Keratinocyte (primary cell): ENCODE measurements at regions not wholly inside any gene's neighbourhood (a gene's known extent, or its start where the extent isn't known, plus 50 kb on each side); places are given as distances from the start of the nearest gene placed in this dataset.
A peak's percentile ranks its signal among the peaks of the same experiment; 100 is the strongest.
"Not testable (repeated sequence)": the region's sequence is repeated elsewhere in the genome, so short reads cannot be mapped to it uniquely, and the experiment has no call there.

ENCODE experiments used
- DNase-seq: peaks from one replicate; pipeline ENCODE4 v3.0.0-alpha.2; 2011; ENCODE audit warnings: low read depth, missing footprints, low spot score
- FAIRE-seq: peaks from 2 replicates; lab custom pipeline; 2011; peaks lifted over from hg19 to GRCh38; lab: Jason Lieb, UNC
- H2AFZ ChIP-seq: 2 replicates; pipeline ENCODE4 v1.6.0; 2012; ENCODE audit warnings: low read length, control low read depth, inconsistent platforms; ENCODE audit not compliant: control insufficient read depth
- H3K27ac ChIP-seq: 2 replicates; pipeline ENCODE4 v1.5.1; 2011; ENCODE audit warnings: low read length; ENCODE audit not compliant: control insufficient read depth, insufficient read depth
- H3K27me3 ChIP-seq: 3 replicates; pipeline ENCODE4 v1.6.0; 2011; ENCODE audit warnings: low read length; ENCODE audit not compliant: control insufficient read depth, insufficient read depth; ENCODE audit errors: extremely low read depth
- H3K36me3 ChIP-seq, 2 experiments: 2 replicates in 1 of 2; 3 replicates in 1 of 2; pipeline ENCODE4 v1.5.1; 2011; ENCODE audit warnings: low read length in 2 of 2, mild to moderate bottlenecking in 1 of 2; ENCODE audit not compliant: control insufficient read depth in 2 of 2, insufficient read depth in 2 of 2; ENCODE audit errors: extremely low read depth in 1 of 2
- H3K4me1 ChIP-seq: 3 replicates; pipeline ENCODE4 v1.5.1; 2011; ENCODE audit warnings: low read length; ENCODE audit not compliant: control insufficient read depth, insufficient read depth; ENCODE audit errors: extremely low read depth
- H3K4me2 ChIP-seq: 3 replicates; pipeline ENCODE4 v1.6.0; 2011; ENCODE audit warnings: low read depth, low read length; ENCODE audit not compliant: control insufficient read depth, insufficient read depth; ENCODE audit errors: extremely low read depth
- H3K4me3 ChIP-seq, 3 experiments: fragments of 200-600 bp in 1 of 3; sonication (generic) in 1 of 3; 2 replicates in 2 of 3; 3 replicates in 1 of 3; pipeline ENCODE4 v1.5.1; 2011 to 2016; ENCODE audit warnings: low read length in 3 of 3, mild to moderate bottlenecking in 3 of 3, control low read depth in 2 of 3, inconsistent platforms in 1 of 3, low read depth in 1 of 3, mixed read lengths in 1 of 3, mixed run types in 1 of 3, moderate library complexity in 1 of 3; ENCODE audit not compliant: control insufficient read depth in 2 of 3, insufficient read depth in 2 of 3; ENCODE audit errors: extremely low read depth in 1 of 3
- H3K79me2 ChIP-seq: 2 replicates; pipeline ENCODE4 v1.6.0; 2012; ENCODE audit warnings: low read length; ENCODE audit not compliant: control insufficient read depth, insufficient read depth
- H3K9ac ChIP-seq: 3 replicates; pipeline ENCODE4 v1.6.0; 2011; ENCODE audit warnings: low read length; ENCODE audit not compliant: control insufficient read depth, insufficient read depth; ENCODE audit errors: extremely low read depth
- H3K9me1 ChIP-seq: 3 replicates; pipeline ENCODE4 v1.6.0; 2011; ENCODE audit warnings: low read length; ENCODE audit not compliant: control insufficient read depth, insufficient read depth; ENCODE audit errors: extremely low read depth
- H3K9me3 ChIP-seq: 2 replicates; pipeline ENCODE4 v1.5.1; 2012; ENCODE audit warnings: low read depth, low read length; ENCODE audit not compliant: control insufficient read depth
- H4K20me1 ChIP-seq: 3 replicates; pipeline ENCODE4 v1.6.0; 2011; ENCODE audit warnings: low read length; ENCODE audit not compliant: control insufficient read depth, insufficient read depth; ENCODE audit errors: extremely low read depth
- CTCF ChIP-seq, 3 experiments: IDR thresholded peaks in 1 of 3; conservative IDR thresholded peaks in 1 of 3; optimal IDR thresholded peaks in 1 of 3; 2 replicates in 2 of 3; 3 replicates in 1 of 3; pipeline versions ENCODE3 to v1.5.1; 2011; ENCODE audit warnings: low read length in 3 of 3, mild to moderate bottlenecking in 3 of 3, moderate library complexity in 2 of 3, control low read depth in 1 of 3, inconsistent platforms in 1 of 3; ENCODE audit not compliant: insufficient read depth in 2 of 3; ENCODE audit errors: extremely low read depth in 1 of 3
- EZH2 ChIP-seq: IDR thresholded peaks from one replicate; pipeline ENCODE4 v1.6.1; 2012; ENCODE audit warnings: inconsistent platforms, mild to moderate bottlenecking, low read length, moderate library complexity
- dilution Hi-C: fragments of 300-500 bp; cut with MboI; formaldehyde crosslinking; loops from one replicate; pipeline ENCODE4 v1.7.0; 2020; ENCODE audit warnings: low sequenced_read_pairs; ENCODE audit not compliant: extremely low pct_ligation_motif_present

- dilution Hi-C loops: no loop called here
- no peaks in the 10 kb centered on the region for H3K36me3 ChIP-seq
- H3K9ac ChIP-seq: no peak overlapping the region
- no peak overlapping the region for H3K27ac ChIP-seq
- no peaks in the 10 kb centered on the region for H3K27me3 ChIP-seq
- H2AFZ ChIP-seq: no peak overlapping the region
- no peaks in the 10 kb centered on the region for H4K20me1 ChIP-seq
- no peaks in the 10 kb centered on the region for H3K79me2 ChIP-seq
- no peak overlapping the region for H3K4me3 ChIP-seq
- H3K9me3 ChIP-seq: no peaks in the 10 kb centered on the region
- H3K4me1 ChIP-seq: peaks cover 5% of the 10 kb centered on the region
- DNase-seq: no peak
- H3K9me1 ChIP-seq: no peaks in the 10 kb centered on the region
- no peak overlapping the region for H3K4me2 ChIP-seq
- FAIRE-seq: no peak
- TF ChIP-seq EZH2: no peak
- no peak for TF ChIP-seq CTCF (optimal IDR thresholded peaks at IDR 0.05 in 1 of 3, IDR thresholded peaks at IDR 0.05 in 1 of 3, conservative IDR thresholded peaks at IDR 0.05 in 1 of 3; ENCODE audit: extremely low read depth in 1 of 3, insufficient read depth in 2 of 3, low read length in 3 of 3)
Measured at GRCh38 chr7:27438881-27439589, 196.4 kb downstream of the EVX1 start.

- Histone ChIP-seq H3K27me3 (no peaks in the 10 kb centered on the region), H3K79me2 (no peaks in the 10 kb centered on the region), H3K27ac (no peak overlapping the region), H3K9me3 (no peaks in the 10 kb centered on the region), H3K4me3 (no peak overlapping the region), H3K4me2 (no peak overlapping the region), H4K20me1 (no peaks in the 10 kb centered on the region), H3K9me1 (no peaks in the 10 kb centered on the region), H3K9ac (no peak overlapping the region), H3K4me1 (peaks cover 5% of the 10 kb centered on the region), H2AFZ (no peak overlapping the region), H3K36me3 (no peaks in the 10 kb centered on the region)
- TF ChIP-seq EZH2: no peak
- FAIRE-seq (peak; percentile 86), DNase-seq (peak; percentile 52)
- dilution Hi-C loops: no loop called here
Measured at GRCh38 chr7:27442455-27442854, 199.9 kb downstream of the EVX1 start.

- FAIRE-seq, H3K9ac ChIP-seq, H3K4me2 ChIP-seq, H3K4me1 ChIP-seq, H3K4me3 ChIP-seq, H3K27me3 ChIP-seq, H2AFZ ChIP-seq, H3K9me3 ChIP-seq, H3K79me2 ChIP-seq, H3K27ac ChIP-seq, dilution Hi-C loops, H3K36me3 ChIP-seq, DNase-seq, H4K20me1 ChIP-seq, H3K9me1 ChIP-seq: not testable (repeated sequence)
Measured at GRCh38 chr7:27449046-27449445, 206.4 kb downstream of the EVX1 start.
